GM23338 (cell line): ENCODE measurements at regions not wholly inside any gene's neighbourhood (a gene's known extent, or its start where the extent isn't known, plus 50 kb on each side); places are given as distances from the start of the nearest gene placed in this dataset.

ENCODE experiments used
- ATAC-seq: fragments of 200-7000 bp; cut with Tn5 transposase; 3 replicates; pipeline ENCODE4 v1.9.1; 2020
- DNase-seq: peaks from one replicate; pipeline ENCODE4 v3.0.0-alpha.2; 2015; ENCODE audit warnings: low spot score
- H2AFZ ChIP-seq: fragments of 200-600 bp; sonication (generic); 2 replicates; pipeline ENCODE4 v1.8.0; 2016; ENCODE audit warnings: antibody characterized with exemption, mild to moderate bottlenecking, moderate library complexity
- H3F3A ChIP-seq: fragments of 200-600 bp; sonication (generic); replicated peaks from 2 replicates; pipeline ENCODE4 v1.8.0; 2017; ENCODE audit warnings: antibody characterized with exemption, mixed run types, low read depth
- H3K27ac ChIP-seq: fragments of 200-600 bp; sonication (generic); 2 replicates; pipeline ENCODE4 v1.6.1; 2016; ENCODE audit warnings: low read depth
- H3K27me3 ChIP-seq: fragments of 200-600 bp; sonication (generic); 2 replicates; pipeline ENCODE4 v1.8.0; 2016; ENCODE audit warnings: mild to moderate bottlenecking, mixed run types, moderate library complexity; ENCODE audit not compliant: insufficient read depth
- H3K36me3 ChIP-seq: fragments of 200-600 bp; sonication (generic); 2 replicates; pipeline ENCODE4 v1.8.0; 2016; ENCODE audit warnings: mild to moderate bottlenecking; ENCODE audit not compliant: insufficient read depth
- H3K4me1 ChIP-seq: fragments of 200-600 bp; sonication (generic); 2 replicates; pipeline ENCODE4 v1.8.0; 2016; ENCODE audit warnings: mild to moderate bottlenecking, moderate library complexity; ENCODE audit not compliant: insufficient read depth
- H3K4me2 ChIP-seq: fragments of 200-600 bp; sonication (generic); 2 replicates; pipeline ENCODE4 v1.7.1; 2017; ENCODE audit warnings: mixed run types
- H3K4me3 ChIP-seq: fragments of 200-600 bp; sonication (generic); 2 replicates; pipeline ENCODE4 v1.6.1; 2016; ENCODE audit warnings: mixed run types
- H3K79me2 ChIP-seq: fragments of 200-600 bp; sonication (generic); replicated peaks from 2 replicates; pipeline ENCODE4 v1.8.0; 2017; ENCODE audit warnings: mild to moderate bottlenecking; ENCODE audit not compliant: insufficient read depth
- H3K9me2 ChIP-seq: fragments of 200-600 bp; sonication (generic); 2 replicates; pipeline ENCODE4 v1.8.0; 2017; ENCODE audit not compliant: insufficient read depth
- H4K20me1 ChIP-seq: fragments of 200-600 bp; sonication (generic); replicated peaks from 2 replicates; pipeline ENCODE4 v1.8.0; 2017; ENCODE audit warnings: mild to moderate bottlenecking; ENCODE audit not compliant: insufficient read depth
- H3K27ac Mint-ChIP-seq: 2 replicates; pipeline ENCODE4 v1.8.0; 2020; ENCODE audit warnings: inconsistent platforms, mild to moderate bottlenecking, moderate library complexity, mixed read lengths
- H3K27me3 Mint-ChIP-seq: 3 replicates; pipeline ENCODE4 v1.8.0; 2022; ENCODE audit warnings: low read depth, mild to moderate bottlenecking, moderate library complexity, mixed read lengths, inconsistent platforms; ENCODE audit not compliant: insufficient read depth, poor library complexity
- H3K36me3 Mint-ChIP-seq: 3 replicates; pipeline ENCODE4 v1.8.0; 2021; ENCODE audit warnings: low read depth, mild to moderate bottlenecking, inconsistent platforms, moderate library complexity, mixed read lengths
- H3K4me1 Mint-ChIP-seq: 3 replicates; pipeline ENCODE4 v1.8.0; 2020; ENCODE audit warnings: mild to moderate bottlenecking, inconsistent platforms, mixed read lengths
- H3K4me3 Mint-ChIP-seq: 3 replicates; pipeline ENCODE4 v1.8.0; 2021; ENCODE audit warnings: moderate library complexity, mild to moderate bottlenecking, inconsistent platforms, mixed read lengths
- H3K9me3 Mint-ChIP-seq: 3 replicates; pipeline ENCODE4 v1.8.0; 2020; ENCODE audit warnings: moderate library complexity, mild to moderate bottlenecking, inconsistent platforms, mixed read lengths
- CREB1 ChIP-seq: fragments of 250-450 bp; sonication (Bioruptor Pico); IDR thresholded peaks from 2 replicates; pipeline ENCODE4 v1.5.0; 2020; ENCODE audit warnings: low read depth, mild to moderate bottlenecking, moderate library complexity
- CTCF ChIP-seq, 2 experiments: fragments of 200-600 bp in 1 of 2; sonication (generic) in 1 of 2; conservative IDR thresholded peaks; 2 replicates each; pipeline versions ENCODE4 v1.5.1 to v1.6.1; 2016 to 2017; ENCODE audit warnings: antibody characterized with exemption in 2 of 2, low read depth in 2 of 2, mild to moderate bottlenecking in 2 of 2, moderate library complexity in 1 of 2
- ETS1 ChIP-seq: IDR thresholded peaks from 2 replicates; pipeline ENCODE4 v1.6.1; 2016; ENCODE audit warnings: antibody characterized with exemption
- EZH2 ChIP-seq: fragments of 200-600 bp; sonication (generic); IDR thresholded peaks from one replicate; pipeline ENCODE4 v1.8.0; 2017; ENCODE audit warnings: antibody characterized with exemption, mild to moderate bottlenecking, low read depth; ENCODE audit not compliant: unreplicated experiment
- EZH2phosphoT487 ChIP-seq: fragments of 200-600 bp; sonication (generic); IDR thresholded peaks from one replicate; pipeline ENCODE4 v1.8.1; 2018; ENCODE audit warnings: antibody characterized with exemption; ENCODE audit not compliant: unreplicated experiment
- JUNB ChIP-seq: IDR thresholded peaks from one replicate; pipeline ENCODE4 v1.6.1; 2016; ENCODE audit warnings: antibody characterized with exemption; ENCODE audit not compliant: unreplicated experiment
- NANOG ChIP-seq: IDR thresholded peaks from 2 replicates; pipeline ENCODE4 v1.6.1; 2016; ENCODE audit warnings: antibody characterized with exemption, borderline replicate concordance
- POLR2AphosphoS5 ChIP-seq: IDR thresholded peaks from 2 replicates; pipeline ENCODE4 v1.6.1; 2016; ENCODE audit warnings: antibody characterized with exemption, low read depth
- STAT1 ChIP-seq: IDR thresholded peaks from one replicate; pipeline ENCODE4 v1.6.1; 2016; ENCODE audit warnings: antibody characterized with exemption; ENCODE audit not compliant: unreplicated experiment
- ZNF114 ChIP-seq: fragments of 250-450 bp; sonication (Bioruptor Pico); IDR thresholded peaks from 2 replicates; pipeline ENCODE4 v1.5.0; 2020; ENCODE audit warnings: mild to moderate bottlenecking, moderate library complexity
- ZNF331 ChIP-seq: fragments of 250-450 bp; sonication (Bioruptor Pico); IDR thresholded peaks from 2 replicates; pipeline ENCODE4 v1.5.0; 2020; ENCODE audit warnings: low read depth, mild to moderate bottlenecking, moderate library complexity
- ZNF462 ChIP-seq: fragments of 250-450 bp; sonication (Bioruptor Pico); IDR thresholded peaks from 2 replicates; pipeline ENCODE4 v1.5.0; 2020; ENCODE audit warnings: mild to moderate bottlenecking, moderate library complexity
- TF ChIP-seq, protein P1 (sequence below): IDR thresholded peaks from one replicate; pipeline ENCODE4 v1.6.1; 2018; ENCODE audit warnings: antibody characterized with exemption; ENCODE audit not compliant: unreplicated experiment

GRCh38 chr1:71330991-71331390 lies 250.2 kb upstream of the ZRANB2 start:
- H3K4me1 Mint-ChIP-seq, result no peaks in the 10 kb centered on the region
- H3K36me3 ChIP-seq, result no peaks in the 10 kb centered on the region
- no peak for DNase-seq
- no peaks in the 10 kb centered on the region for H4K20me1 ChIP-seq
- peaks cover 12% of the 10 kb centered on the region; the same call in 1 of the 2 replicates for H3K9me2 ChIP-seq
- peaks cover 6% of the 10 kb centered on the region; the same call in 2 of the 3 replicates for H3K9me3 Mint-ChIP-seq
- TF ChIP-seq ZNF114, result no peak
- TF ChIP-seq JUNB, result no peak
- no peak for TF ChIP-seq ZNF462
- no peak for TF ChIP-seq EZH2phosphoT487
- no peak for TF ChIP-seq CTCF (conservative IDR thresholded peaks at IDR 0.05; ENCODE audit: low read depth in 2 of 2)
- TF ChIP-seq ETS1, result no peak
- no peak for TF ChIP-seq POLR2AphosphoS5
- TF ChIP-seq STAT1, result no peak
- TF ChIP-seq NANOG, result no peak
- no peak for TF ChIP-seq ZNF331
- no peak for TF ChIP-seq CREB1 (CRISPR knock-in tag)
- no peak for TF ChIP-seq EZH2
- TF ChIP-seq, protein P1, sequence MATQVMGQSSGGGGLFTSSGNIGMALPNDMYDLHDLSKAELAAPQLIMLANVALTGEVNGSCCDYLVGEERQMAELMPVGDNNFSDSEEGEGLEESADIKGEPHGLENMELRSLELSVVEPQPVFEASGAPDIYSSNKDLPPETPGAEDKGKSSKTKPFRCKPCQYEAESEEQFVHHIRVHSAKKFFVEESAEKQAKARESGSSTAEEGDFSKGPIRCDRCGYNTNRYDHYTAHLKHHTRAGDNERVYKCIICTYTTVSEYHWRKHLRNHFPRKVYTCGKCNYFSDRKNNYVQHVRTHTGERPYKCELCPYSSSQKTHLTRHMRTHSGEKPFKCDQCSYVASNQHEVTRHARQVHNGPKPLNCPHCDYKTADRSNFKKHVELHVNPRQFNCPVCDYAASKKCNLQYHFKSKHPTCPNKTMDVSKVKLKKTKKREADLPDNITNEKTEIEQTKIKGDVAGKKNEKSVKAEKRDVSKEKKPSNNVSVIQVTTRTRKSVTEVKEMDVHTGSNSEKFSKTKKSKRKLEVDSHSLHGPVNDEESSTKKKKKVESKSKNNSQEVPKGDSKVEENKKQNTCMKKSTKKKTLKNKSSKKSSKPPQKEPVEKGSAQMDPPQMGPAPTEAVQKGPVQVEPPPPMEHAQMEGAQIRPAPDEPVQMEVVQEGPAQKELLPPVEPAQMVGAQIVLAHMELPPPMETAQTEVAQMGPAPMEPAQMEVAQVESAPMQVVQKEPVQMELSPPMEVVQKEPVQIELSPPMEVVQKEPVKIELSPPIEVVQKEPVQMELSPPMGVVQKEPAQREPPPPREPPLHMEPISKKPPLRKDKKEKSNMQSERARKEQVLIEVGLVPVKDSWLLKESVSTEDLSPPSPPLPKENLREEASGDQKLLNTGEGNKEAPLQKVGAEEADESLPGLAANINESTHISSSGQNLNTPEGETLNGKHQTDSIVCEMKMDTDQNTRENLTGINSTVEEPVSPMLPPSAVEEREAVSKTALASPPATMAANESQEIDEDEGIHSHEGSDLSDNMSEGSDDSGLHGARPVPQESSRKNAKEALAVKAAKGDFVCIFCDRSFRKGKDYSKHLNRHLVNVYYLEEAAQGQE, result no peak
- H3K27me3 ChIP-seq, result no peaks in the 10 kb centered on the region
- ATAC-seq, result no peak
- no peak overlapping the region for H3K4me2 ChIP-seq
- H3K4me3 Mint-ChIP-seq, result no peak overlapping the region
- H2AFZ ChIP-seq, result no peak overlapping the region
- no peaks in the 10 kb centered on the region for H3K4me1 ChIP-seq
- no peak overlapping the region for H3K27ac Mint-ChIP-seq
- no peaks in the 10 kb centered on the region for H3K79me2 ChIP-seq
- H3K36me3 Mint-ChIP-seq, result no peaks in the 10 kb centered on the region
- H3K4me3 ChIP-seq, result no peak overlapping the region
- H3F3A ChIP-seq, result no peaks in the 10 kb centered on the region
- no peaks in the 10 kb centered on the region for H3K27me3 Mint-ChIP-seq
- H3K27ac ChIP-seq, result no peak overlapping the region
